Peyer's patch (tissue), 4 donors: ENCODE measurements at regions not wholly inside any gene's neighbourhood (a gene's known extent, or its start where the extent isn't known, plus 50 kb on each side); places are given as distances from the start of the nearest gene placed in this dataset.

Experiments
- CTCF ChIP-seq, 6 experiments: fragments of 450-650 bp in 4 of 6; fragments of 200-600 bp in 2 of 6; sonication (generic) in 1 of 6; IDR thresholded peaks; one replicate each; pipeline ENCODE4 v1.5.1; 2017 to 2019; ENCODE audit warnings: antibody characterized with exemption in 6 of 6, mild to moderate bottlenecking in 3 of 6, moderate library complexity in 1 of 6
- POLR2A ChIP-seq, 2 donors: fragments of 450-650 bp; IDR thresholded peaks; one replicate each; pipeline ENCODE4 v1.5.1; 2017; ENCODE audit warnings: antibody characterized with exemption in 2 of 2, mild to moderate bottlenecking in 2 of 2, moderate library complexity in 2 of 2

GRCh38 chr20:40433341-40433861 lies 255.6 kb downstream of the MAFB start:
- TF ChIP-seq POLR2A (IDR thresholded peaks at IDR 0.05) (no peak), CTCF (IDR thresholded peaks at IDR 0.05) (no peak)
